Prostate gland (tissue), 2 donors: ENCODE measurements at regions not wholly inside any gene's neighbourhood (a gene's known extent, or its start where the extent isn't known, plus 50 kb on each side); places are given as distances from the start of the nearest gene placed in this dataset.

Experiments used
- DNase-seq: peaks from one replicate; pipeline ENCODE4 v3.0.0-alpha.2; 2019; ENCODE audit warnings: low spot score
- H3K27ac ChIP-seq, 2 donors: fragments of 200-600 bp; sonication (generic); 2 replicates each; pipeline ENCODE4 v1.5.1; 2017 to 2019
- H3K27me3 ChIP-seq: fragments of 200-600 bp; sonication (generic); replicated peaks from 2 replicates; pipeline ENCODE4 v1.5.1; 2019; ENCODE audit not compliant: insufficient read depth
- H3K36me3 ChIP-seq, 2 donors: fragments of 200-600 bp; sonication (generic); 1 replicate in 1 of 2; 2 replicates in 1 of 2; pipeline versions ENCODE4 v1.5.1 to v1.8.1; 2017 to 2019
- H3K4me1 ChIP-seq: fragments of 200-600 bp; sonication (generic); replicated peaks from 2 replicates; pipeline ENCODE4 v1.5.1; 2019
- H3K4me3 ChIP-seq, 2 donors: fragments of 200-600 bp; sonication (generic); 2 replicates each; pipeline ENCODE4 v1.5.1; 2017 to 2019
- H3K9me3 ChIP-seq: fragments of 200-600 bp; sonication (generic); 2 replicates; pipeline ENCODE4 v1.5.1; 2017
- POLR2A ChIP-seq: fragments of 450-650 bp; IDR thresholded peaks from one replicate; pipeline ENCODE4 v1.6.1; 2016; ENCODE audit warnings: antibody characterized with exemption, mild to moderate bottlenecking
- POLR2AphosphoS5 ChIP-seq: sonication (generic); formaldehyde crosslinking; IDR thresholded peaks from one replicate; pipeline ENCODE4 v1.6.1; 2017; ENCODE audit warnings: antibody characterized with exemption
- WGBS: methylation state at CpG from one replicate; pipeline ENCODE4 v1.1.5; 2018; 5-methylcytosine and 5-hydroxymethylcytosine counted together
- intact Hi-C: fragments of 100-400 bp; cut with DNase I; formaldehyde crosslinking; loops from one replicate; pipeline ENCODE4 v1.14.2; 2022
- TF ChIP-seq, protein P1 (sequence below), 4 experiments: fragments of 200-600 bp in 2 of 4; fragments of 450-650 bp in 2 of 4; sonication (generic) in 2 of 4; IDR thresholded peaks; 1 replicate in 3 of 4; 2 replicates in 1 of 4; pipeline ENCODE4 v1.5.1; 2016 to 2019; ENCODE audit warnings: antibody characterized with exemption in 4 of 4, mild to moderate bottlenecking in 2 of 4, moderate library complexity in 2 of 4

DNA sequence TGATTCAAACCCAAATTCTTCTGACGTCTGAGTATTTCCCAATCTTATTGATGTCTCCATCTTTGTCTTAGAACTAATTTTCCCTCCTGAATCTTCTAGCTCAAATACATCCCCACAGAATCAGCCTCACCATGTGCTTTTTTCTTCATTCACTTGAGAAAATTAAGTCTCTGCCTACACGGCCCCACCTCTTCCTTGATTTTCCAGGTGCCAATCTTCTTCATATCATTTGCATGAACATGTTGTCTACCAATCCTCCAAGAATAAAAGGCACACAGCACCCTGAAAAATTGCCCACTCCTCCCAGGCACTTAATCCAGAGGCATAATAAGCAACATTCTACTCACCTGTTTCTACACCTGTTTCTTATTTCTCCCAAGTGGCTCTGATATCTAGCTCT, 408.1 kb upstream of the NBEA start:
- Histone ChIP-seq H3K4me1 (no peaks in the 10 kb centered on the region), H3K9me3 (no peaks in the 10 kb centered on the region), H3K36me3 (no peaks in the 10 kb centered on the region), H3K27ac (no peak overlapping the region), H3K27me3 (no peaks in the 10 kb centered on the region), H3K4me3 (no peak overlapping the region)
- 86% methylated on average over 2 of the region's 2 CpGs for WGBS
- TF ChIP-seq POLR2A (no peak), POLR2AphosphoS5 (no peak)
- TF ChIP-seq, protein P1, sequence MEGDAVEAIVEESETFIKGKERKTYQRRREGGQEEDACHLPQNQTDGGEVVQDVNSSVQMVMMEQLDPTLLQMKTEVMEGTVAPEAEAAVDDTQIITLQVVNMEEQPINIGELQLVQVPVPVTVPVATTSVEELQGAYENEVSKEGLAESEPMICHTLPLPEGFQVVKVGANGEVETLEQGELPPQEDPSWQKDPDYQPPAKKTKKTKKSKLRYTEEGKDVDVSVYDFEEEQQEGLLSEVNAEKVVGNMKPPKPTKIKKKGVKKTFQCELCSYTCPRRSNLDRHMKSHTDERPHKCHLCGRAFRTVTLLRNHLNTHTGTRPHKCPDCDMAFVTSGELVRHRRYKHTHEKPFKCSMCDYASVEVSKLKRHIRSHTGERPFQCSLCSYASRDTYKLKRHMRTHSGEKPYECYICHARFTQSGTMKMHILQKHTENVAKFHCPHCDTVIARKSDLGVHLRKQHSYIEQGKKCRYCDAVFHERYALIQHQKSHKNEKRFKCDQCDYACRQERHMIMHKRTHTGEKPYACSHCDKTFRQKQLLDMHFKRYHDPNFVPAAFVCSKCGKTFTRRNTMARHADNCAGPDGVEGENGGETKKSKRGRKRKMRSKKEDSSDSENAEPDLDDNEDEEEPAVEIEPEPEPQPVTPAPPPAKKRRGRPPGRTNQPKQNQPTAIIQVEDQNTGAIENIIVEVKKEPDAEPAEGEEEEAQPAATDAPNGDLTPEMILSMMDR (IDR thresholded peaks at IDR 0.05) = no peak
- no peak for DNase-seq
- intact Hi-C loops = no loop called here

DNA sequence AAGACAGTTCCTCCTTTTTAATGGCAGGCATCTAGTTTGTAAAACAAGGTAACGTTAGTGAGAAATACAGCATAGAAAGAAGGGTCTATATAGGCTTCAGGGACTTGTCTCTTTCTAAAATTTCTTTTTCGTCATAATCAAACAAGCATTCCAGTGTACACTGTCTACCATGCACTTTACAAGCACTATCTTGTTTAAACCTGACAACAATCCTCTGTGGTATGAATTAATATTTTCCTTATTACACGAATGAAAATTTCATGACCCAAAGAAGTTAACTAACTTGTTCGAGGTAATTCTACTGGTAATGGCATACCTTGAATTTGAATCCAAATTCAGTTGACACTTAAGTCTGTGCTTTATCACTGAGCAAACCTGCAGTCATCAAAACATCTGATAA, 399.7 kb upstream of the NBEA start:
- H3K36me3 ChIP-seq = no peaks in the 10 kb centered on the region
- no peaks in the 10 kb centered on the region for H3K4me1 ChIP-seq
- DNase-seq = no peak
- no peaks in the 10 kb centered on the region for H3K27me3 ChIP-seq
- no peak overlapping the region for H3K27ac ChIP-seq
- H3K4me3 ChIP-seq = no peak overlapping the region
- WGBS = 54% methylated on average over 4 of the region's 4 CpGs
- intact Hi-C loops = no loop called here
- H3K9me3 ChIP-seq = no peaks in the 10 kb centered on the region
- TF ChIP-seq POLR2A (no peak), POLR2AphosphoS5 (no peak)
- TF ChIP-seq, protein P1 (IDR thresholded peaks at IDR 0.05) = no peak

DNA sequence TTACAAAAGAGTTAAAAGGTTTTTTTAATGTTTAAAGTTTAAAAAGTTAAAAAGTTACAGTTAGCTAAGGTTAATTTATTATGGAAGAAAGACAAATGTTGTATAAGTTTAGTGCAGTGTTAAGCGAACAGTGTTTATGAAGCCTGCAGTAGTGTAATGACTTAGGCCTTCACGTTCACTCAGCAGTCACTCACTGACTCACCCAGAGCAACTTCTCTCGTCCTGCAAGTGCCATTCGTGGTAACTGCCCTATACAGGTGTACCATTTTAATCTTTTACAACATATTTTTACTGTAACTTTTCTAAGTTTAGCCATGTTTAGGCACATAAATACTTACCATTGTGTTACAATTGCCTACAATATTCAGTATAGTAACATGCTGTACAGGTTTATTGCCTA, 398.2 kb upstream of the NBEA start:
- Histone ChIP-seq H3K9me3 (no peaks in the 10 kb centered on the region), H3K27ac (no peak overlapping the region), H3K4me1 (no peaks in the 10 kb centered on the region), H3K27me3 (no peaks in the 10 kb centered on the region), H3K4me3 (no peak overlapping the region), H3K36me3 (no peaks in the 10 kb centered on the region)
- DNase-seq = no peak
- intact Hi-C loops = no loop called here
- WGBS = 83% methylated on average over 4 of the region's 4 CpGs
- TF ChIP-seq, protein P1 (IDR thresholded peaks at IDR 0.05) = no peak
- TF ChIP-seq POLR2A (no peak), POLR2AphosphoS5 (no peak)

DNA sequence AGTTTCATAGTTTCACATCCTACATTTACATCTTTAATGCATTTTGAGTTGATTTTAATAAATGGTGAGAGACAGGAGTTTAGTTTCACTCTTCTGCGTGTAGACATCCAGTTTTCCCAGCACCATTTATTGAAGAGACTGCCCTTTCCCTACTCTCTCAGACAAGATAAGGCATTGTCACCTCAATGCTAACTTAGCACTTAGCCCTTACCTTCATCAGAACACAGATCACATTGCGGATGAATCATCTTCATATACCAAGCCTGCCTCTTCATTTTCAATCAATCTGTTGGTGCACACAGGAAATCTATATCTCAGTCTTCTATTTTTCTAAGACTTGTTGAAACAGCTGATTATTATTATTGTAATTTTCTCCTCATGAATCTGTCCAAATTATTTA, 396.6 kb upstream of the NBEA start:
- H3K27ac ChIP-seq = no peak overlapping the region
- no peaks in the 10 kb centered on the region for H3K9me3 ChIP-seq
- no peak for TF ChIP-seq POLR2A
- TF ChIP-seq POLR2AphosphoS5 = no peak
- TF ChIP-seq, protein P1 (IDR thresholded peaks at IDR 0.05) = no peak
- intact Hi-C loops = no loop called here
- 97% methylated on average over 2 of the region's 2 CpGs for WGBS
- DNase-seq = no peak
- H3K36me3 ChIP-seq = no peaks in the 10 kb centered on the region
- no peak overlapping the region for H3K4me3 ChIP-seq
- no peaks in the 10 kb centered on the region for H3K27me3 ChIP-seq
- no peaks in the 10 kb centered on the region for H3K4me1 ChIP-seq

DNA sequence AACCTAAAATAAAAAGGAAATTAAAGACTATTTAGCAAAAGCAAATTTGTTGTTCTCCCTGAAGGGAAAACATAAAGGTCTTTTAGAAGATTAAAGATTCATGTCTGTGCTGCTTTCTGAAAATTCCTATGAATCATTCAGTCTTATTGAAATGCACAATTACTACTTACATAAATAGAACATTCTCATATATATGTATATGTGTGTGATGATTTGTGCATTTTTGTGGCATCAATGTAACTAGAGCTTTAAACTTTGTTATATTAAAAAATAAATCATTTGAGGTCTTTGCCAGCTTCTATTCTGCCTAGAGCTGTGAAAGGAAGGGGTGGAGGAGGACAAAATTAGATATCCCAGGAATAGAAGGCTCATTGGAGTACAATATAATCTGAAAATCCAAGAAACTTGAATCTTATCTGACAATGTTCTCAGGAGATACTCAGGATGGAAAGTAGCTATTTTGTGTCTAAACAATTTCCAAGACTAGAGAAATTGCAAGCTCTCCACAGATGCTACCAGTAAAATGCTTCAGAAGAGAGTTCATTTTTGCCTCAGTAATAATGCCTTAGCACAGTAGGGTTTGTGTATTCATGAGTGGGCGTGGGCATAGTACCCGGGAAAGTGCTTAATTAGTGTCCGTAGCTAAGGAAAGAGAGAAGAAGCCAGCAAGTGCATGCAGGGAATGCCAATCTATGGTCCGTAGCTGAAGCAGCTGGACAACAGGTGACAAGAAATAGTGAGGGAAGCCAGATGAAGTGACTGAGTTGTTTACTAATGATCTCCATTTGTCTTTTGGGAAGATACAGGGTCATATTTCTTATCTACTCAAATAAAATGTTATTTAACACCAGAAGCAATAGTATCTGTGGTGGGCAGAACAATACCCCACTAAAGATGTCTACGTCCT, 395.5 kb upstream of the NBEA start:
- intact Hi-C loops = no loop called here
- Histone ChIP-seq H3K4me3 (no peak overlapping the region), H3K36me3 (no peaks in the 10 kb centered on the region), H3K4me1 (no peaks in the 10 kb centered on the region), H3K9me3 (no peaks in the 10 kb centered on the region), H3K27ac (no peak overlapping the region), H3K27me3 (no peaks in the 10 kb centered on the region)
- no peak for TF ChIP-seq POLR2A
- TF ChIP-seq, protein P1 (IDR thresholded peaks at IDR 0.05) = no peak
- no peak for TF ChIP-seq POLR2AphosphoS5
- 73% methylated on average over 5 of the region's 5 CpGs for WGBS
- DNase-seq = no peak
